ENCODE measurements at regions not wholly inside any gene's neighbourhood (a gene's known extent, or its start where the extent isn't known, plus 50 kb on each side); places are given as distances from the start of the nearest gene placed in this dataset.

- TF ChIP-seq CTCF (IDR thresholded peaks at IDR 0.05) (no peak), POLR2A (IDR thresholded peaks at IDR 0.05) (no peak)
These were observed 288.9 kb downstream of the SHQ1 start for GRCh38 chr3:72559385-72559784.
